ENCODE measurements at regions not wholly inside any gene's neighbourhood (a gene's known extent, or its start where the extent isn't known, plus 50 kb on each side); places are given as distances from the start of the nearest gene placed in this dataset.
"Not testable (repeated sequence)": the region's sequence is repeated elsewhere in the genome, so short reads cannot be mapped to it uniquely, and the experiment has no call there.

- DNase-seq, result no peak
Observed at GRCh38 chr2:182477774-182478173, 50.9 kb upstream of the PDE1A start.

GRCh38 chr2:182481676-182482075 is 54.8 kb upstream of the PDE1A start:
- DNase-seq, result no peak

DNA sequence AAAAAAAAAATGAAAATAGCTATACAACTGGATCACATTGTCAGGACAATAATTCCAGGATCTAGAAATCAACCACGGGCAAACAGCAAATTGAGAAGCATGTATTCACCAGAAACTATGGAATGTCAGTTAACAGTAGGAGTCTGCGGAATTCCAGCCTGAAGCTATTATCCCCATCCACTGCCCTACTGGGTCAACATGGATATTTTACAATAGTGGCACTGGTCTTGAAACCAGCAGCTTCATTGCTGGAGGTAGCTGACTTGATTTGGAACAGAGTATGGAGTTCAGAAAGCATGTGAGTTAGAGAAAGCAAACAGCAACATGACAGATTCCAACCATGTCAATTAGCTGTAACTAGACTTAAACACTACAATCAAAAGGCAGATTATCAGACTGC is 55.7 kb upstream of the PDE1A start:
- DNase-seq, result no peak

- DNase-seq, result no peak
Observed at GRCh38 chr2:182496596-182496995, 69.8 kb upstream of the PDE1A start.

GRCh38 chr2:182499706-182500470 is 73.1 kb upstream of the PDE1A start:
- no peak for DNase-seq

DNA sequence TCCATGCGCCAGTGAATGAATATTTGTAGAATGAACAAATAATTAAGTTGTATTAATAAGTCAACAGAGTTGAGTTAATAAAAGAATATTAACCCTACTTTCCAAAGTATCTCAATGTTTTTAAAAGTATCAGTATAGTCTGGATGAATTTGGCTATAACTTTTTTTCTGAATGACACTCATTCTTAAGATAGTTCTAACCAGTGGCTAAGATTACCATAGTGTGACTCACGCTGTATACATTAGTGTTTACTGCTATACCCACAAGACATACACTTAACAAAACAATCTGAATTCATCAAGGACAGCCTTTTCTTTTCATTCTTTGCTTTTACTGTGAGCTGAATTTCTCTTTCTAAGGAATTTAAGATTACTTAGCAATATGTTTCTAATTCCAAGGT is 77.0 kb upstream of the PDE1A start:
- DNase-seq, result no peak

GRCh38 chr2:182504903-182505302 is 78.1 kb upstream of the PDE1A start:
- no peak for DNase-seq

DNA sequence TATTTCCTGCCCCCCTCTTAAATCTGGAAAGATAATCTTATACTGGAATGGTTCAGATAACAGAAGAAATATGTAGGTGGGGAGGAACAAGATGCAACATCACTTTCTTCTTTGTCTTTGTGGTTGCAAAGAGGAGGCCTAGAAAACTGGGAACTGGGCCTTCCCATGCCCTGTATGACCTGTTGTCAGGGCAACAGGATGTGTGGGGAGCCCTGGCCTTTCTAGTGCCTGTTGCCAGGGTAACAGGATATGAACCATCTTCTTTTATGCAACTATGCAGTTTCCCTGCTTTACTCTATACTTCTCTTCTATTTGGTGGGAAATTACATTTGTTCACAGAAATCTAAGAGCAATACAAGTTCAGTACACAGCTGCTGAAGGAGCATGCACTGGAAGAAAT is 79.8 kb upstream of the PDE1A start:
- DNase-seq, result no peak

DNA sequence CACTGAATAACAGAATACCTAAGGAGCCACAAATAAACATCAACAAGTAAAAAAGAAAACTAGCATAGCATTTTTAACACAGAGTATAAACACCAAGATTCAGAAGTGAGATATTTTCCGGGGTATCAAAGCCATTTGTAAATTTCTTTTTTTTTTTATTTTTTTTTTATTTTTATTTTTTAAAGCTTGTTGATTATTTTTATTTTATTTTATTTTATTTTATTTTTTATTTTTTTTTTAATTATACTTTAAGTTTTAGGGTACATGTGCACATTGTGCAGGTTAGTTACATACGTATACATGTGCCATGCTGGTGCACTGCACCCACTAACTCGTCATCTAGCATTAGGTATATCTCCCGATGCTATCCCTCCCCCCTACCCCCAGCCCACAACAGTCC is 81.7 kb upstream of the PDE1A start:
- not testable (repeated sequence) for DNase-seq

DNA sequence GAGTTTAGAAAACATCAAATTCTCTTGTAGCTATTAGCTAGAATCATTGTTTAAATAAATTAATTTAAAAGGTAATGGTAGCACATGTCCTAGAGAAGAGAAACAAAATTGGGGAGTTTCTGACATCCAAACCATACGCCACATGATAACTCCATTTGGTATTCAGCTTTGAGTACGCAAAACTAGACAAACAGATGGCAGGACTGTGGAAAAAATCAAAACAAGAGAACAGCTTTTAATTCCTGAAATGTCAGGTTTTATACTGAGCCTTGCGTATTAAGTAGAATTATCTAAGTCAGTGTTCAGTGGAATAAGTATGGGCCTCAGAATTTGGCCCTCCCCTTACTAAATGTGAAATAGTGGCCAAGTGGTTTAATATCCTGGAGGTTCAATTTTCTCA is 82.4 kb upstream of the PDE1A start:
- DNase-seq, result no peak

GRCh38 chr2:182521453-182522404 is 94.9 kb upstream of the PDE1A start:
- no peak for DNase-seq

GRCh38 chr2:182522405-182522896 is 95.6 kb upstream of the PDE1A start:
- peak; percentile 44 for DNase-seq

DNA sequence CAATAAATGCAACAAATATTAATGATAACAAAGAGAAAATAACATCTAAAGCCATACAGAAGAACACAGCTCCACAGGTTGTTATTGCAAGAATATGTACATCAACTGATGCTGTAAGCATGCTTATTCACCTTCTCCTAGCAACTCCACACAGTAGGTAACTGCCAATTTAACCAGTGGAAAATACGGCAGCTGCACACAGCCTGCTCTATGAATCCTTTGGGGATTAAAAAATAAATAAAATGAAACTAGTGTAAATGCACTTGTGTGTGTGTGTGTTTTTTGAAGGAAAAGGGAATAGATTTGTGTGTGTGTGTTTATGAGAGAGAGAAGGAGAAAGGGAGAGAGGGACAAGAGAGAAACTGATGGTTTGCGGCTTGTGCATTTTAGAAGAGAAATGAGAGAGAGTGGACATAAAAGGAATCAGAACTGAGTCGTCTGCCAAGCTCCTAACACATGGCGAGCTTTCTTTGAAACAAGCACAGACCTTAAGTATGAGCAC is 96.2 kb upstream of the PDE1A start:
- DNase-seq, result no peak

DNA sequence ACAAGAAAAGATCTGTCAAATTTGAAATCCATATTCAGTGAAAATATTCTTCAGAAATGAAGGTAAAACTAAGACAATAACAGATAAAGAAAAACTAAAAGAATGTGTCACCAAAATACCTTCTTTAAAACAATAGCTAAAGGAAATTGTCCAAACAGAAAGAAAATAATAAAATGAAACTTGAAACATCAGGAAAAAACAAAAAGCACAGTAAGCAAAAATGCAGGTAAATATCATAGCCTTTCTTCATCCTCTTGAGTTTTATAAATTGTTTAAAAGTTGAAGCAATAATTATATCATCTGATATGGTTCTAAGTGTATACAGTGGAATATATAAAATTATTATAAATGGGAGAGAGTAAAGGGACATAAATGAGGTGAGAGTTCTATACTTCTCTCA is 103.8 kb upstream of the PDE1A start:
- no peak for DNase-seq

GRCh38 chr2:182540252-182540651 is 113.4 kb upstream of the PDE1A start:
- peak; percentile 44 for DNase-seq

DNA sequence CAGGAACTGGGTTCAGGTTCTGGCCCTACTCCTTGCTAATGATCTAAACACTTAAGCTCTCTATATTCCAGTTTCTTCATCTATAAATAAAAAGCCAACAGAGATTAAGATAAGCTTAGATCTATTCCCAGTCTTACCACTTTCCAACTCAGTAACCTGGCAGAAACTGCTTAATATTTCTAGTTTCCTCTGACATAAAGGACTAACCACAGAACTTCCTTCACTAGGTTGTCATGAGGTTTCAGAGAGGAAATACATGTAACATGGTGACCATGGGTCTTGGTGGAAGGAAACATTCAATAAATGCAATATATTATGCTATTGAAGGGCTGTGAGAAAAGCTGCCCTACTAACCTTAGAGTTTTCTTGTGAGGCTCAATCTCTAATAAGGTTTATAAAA is 114.4 kb upstream of the PDE1A start:
- DNase-seq, result peak; percentile 17

DNA sequence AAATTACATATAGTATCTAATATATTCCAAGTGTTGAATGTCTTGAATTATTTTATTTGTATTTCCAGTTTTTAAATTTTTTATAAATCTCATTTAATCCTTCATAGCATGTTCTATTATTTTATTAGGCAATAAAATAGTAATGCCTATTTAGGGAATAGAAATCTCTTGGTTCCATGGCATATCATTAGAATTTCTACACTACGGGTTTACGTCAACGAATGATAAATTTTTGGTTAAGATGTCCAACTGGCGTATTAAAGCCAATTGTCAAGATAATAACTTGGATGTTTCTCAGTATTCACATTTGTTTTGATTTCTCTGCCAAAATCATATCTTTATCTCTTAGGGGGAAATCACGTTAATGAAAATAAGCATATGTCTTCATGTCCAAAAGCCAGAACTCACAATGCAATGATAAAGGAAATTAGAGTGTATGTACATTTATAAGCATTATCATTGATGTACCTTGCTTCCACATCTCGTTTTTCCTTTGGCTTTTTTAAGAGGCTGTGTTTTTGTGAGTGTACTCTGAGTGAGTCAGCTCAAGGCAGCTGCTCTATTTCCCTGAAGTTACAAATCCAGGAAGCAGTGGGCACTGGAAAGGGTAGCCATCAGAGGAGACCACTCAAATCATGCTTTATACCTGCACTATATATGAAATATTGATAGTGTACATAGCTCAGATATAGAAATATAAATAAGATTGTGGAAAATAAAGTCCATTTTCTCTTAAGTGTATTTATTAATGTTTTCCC is 115.8 kb upstream of the PDE1A start:
- DNase-seq, result no peak

GRCh38 chr2:182543741-182544525 is 117.1 kb upstream of the PDE1A start:
- no peak for DNase-seq

- DNase-seq, result no peak
Observed at GRCh38 chr2:182545420-182546167, 118.8 kb upstream of the PDE1A start.

GRCh38 chr2:182548031-182548950 is 121.5 kb upstream of the PDE1A start:
- no peak for DNase-seq
